K562 (cell line): ENCODE measurements at regions not wholly inside any gene's neighbourhood (a gene's known extent, or its start where the extent isn't known, plus 50 kb on each side); places are given as distances from the start of the nearest gene placed in this dataset.

Experiments used
- ATAC-seq: fragments of 200-7000 bp; cut with Tn5 transposase; 3 replicates; pipeline ENCODE4 v1.9.1; 2020; ENCODE audit warnings: moderate library complexity
- BruUV-seq: library from RNA; stranded (reverse); fragments of 400-500 nt; replicated peaks from 2 replicates; lab custom pipeline; 2021; lab: Mats Ljungman, UMichigan
- CTCF ChIA-PET: fragments of 300-600 bp; formaldehyde crosslinking; extraction: SDS; loops from one replicate; lab custom pipeline; 2021; ENCODE audit warnings: low intra/inter-chr PET ratio; lab: Yijun Ruan, JAX
- POLR2A ChIA-PET: fragments of 300-600, 350-650 bp; sonication (Branson Sonifier 250); formaldehyde crosslinking; extraction: SDS; loops from one replicate; lab custom pipeline; 2021; ENCODE audit warnings: antibody characterized with exemption, inconsistent platforms; lab: Yijun Ruan, JAX
- DNase-seq, 4 experiments: peaks; one replicate each; pipeline versions ENCODE4 v3.0.0 to v3.0.0-alpha.2; 2011 to 2018; ENCODE audit warnings: low spot score in 3 of 4, mixed read lengths in 3 of 4; ENCODE audit errors: extremely low read depth in 1 of 4
- FAIRE-seq: peaks from 2 replicates; lab custom pipeline; 2011; peaks lifted over from hg19 to GRCh38; lab: Jason Lieb, UNC
- H2AFZ ChIP-seq: 2 replicates; pipeline ENCODE4 v1.6.0; 2011; ENCODE audit warnings: low read depth, low read length, control low read depth, inconsistent platforms
- H3K27ac ChIP-seq: fragments of 200-600 bp; 3 replicates; pipeline ENCODE4 v1.8.0; 2011; ENCODE audit warnings: low read depth, mild to moderate bottlenecking, control low read depth, inconsistent platforms, low read length, moderate library complexity, mixed read lengths; ENCODE audit errors: extremely low read depth
- H3K27me3 ChIP-seq, 2 experiments: fragments of 300-600 bp in 1 of 2; 2 replicates in 1 of 2; 3 replicates in 1 of 2; pipeline versions ENCODE4 v1.6.0 to v1.8.0; 2011; ENCODE audit warnings: inconsistent platforms in 2 of 2, low read length in 2 of 2, mild to moderate bottlenecking in 1 of 2, mixed read lengths in 1 of 2, moderate library complexity in 1 of 2; ENCODE audit not compliant: control insufficient read depth in 2 of 2, insufficient read depth in 2 of 2
- H3K36me3 ChIP-seq: fragments of 300-600 bp; 3 replicates; pipeline ENCODE4 v1.8.0; 2011; ENCODE audit warnings: mild to moderate bottlenecking, low read length, inconsistent platforms; ENCODE audit not compliant: control insufficient read depth, insufficient read depth
- H3K4me1 ChIP-seq, 2 experiments: fragments of 200-600 bp in 1 of 2; replicated peaks in 1 of 2; 2 replicates in 1 of 2; 3 replicates in 1 of 2; pipeline versions ENCODE4 v1.5.1 to v1.8.0; 2011; ENCODE audit warnings: inconsistent platforms in 2 of 2, low read length in 2 of 2, mild to moderate bottlenecking in 1 of 2, mixed read lengths in 1 of 2, moderate library complexity in 1 of 2; ENCODE audit not compliant: control insufficient read depth in 2 of 2, insufficient read depth in 2 of 2
- H3K4me2 ChIP-seq: 2 replicates; pipeline ENCODE4 v1.6.1; 2011; ENCODE audit warnings: low read length, control low read depth, inconsistent platforms, mixed read lengths; ENCODE audit not compliant: insufficient read depth
- H3K4me3 ChIP-seq: fragments of 200-600 bp; sonication (generic), shearing (Covaris generic); 2 replicates; pipeline ENCODE4 v1.5.1; 2016; ENCODE audit warnings: control low read depth, inconsistent platforms
- H3K79me2 ChIP-seq: fragments of 200-600 bp; 3 replicates; pipeline ENCODE4 v1.8.0; 2011; ENCODE audit warnings: low read length, inconsistent platforms; ENCODE audit not compliant: control insufficient read depth, insufficient read depth
- H3K9ac ChIP-seq, 2 experiments: 2 replicates each; pipeline versions ENCODE4 v1.6.0 to v1.6.1; 2011; ENCODE audit warnings: low read depth in 2 of 2, low read length in 2 of 2, control low read depth in 1 of 2, inconsistent platforms in 1 of 2, mild to moderate bottlenecking in 1 of 2, mixed read lengths in 1 of 2; ENCODE audit not compliant: insufficient read depth in 1 of 2
- H3K9me1 ChIP-seq: one replicate; pipeline ENCODE4 v1.6.0; 2011; ENCODE audit warnings: inconsistent platforms, mild to moderate bottlenecking, low read length, moderate library complexity; ENCODE audit not compliant: control insufficient read depth, insufficient read depth
- H3K9me3 ChIP-seq: replicated peaks from 2 replicates; pipeline ENCODE4 v1.5.1; 2011; ENCODE audit warnings: low read depth, low read length, inconsistent platforms; ENCODE audit not compliant: control insufficient read depth, insufficient read depth
- H4K20me1 ChIP-seq: replicated peaks from 2 replicates; pipeline ENCODE4 v1.6.1; 2011; ENCODE audit warnings: low read length, inconsistent platforms, mixed read lengths; ENCODE audit not compliant: control insufficient read depth, insufficient read depth
- CCNT2 ChIP-seq: IDR thresholded peaks from 2 replicates; pipeline ENCODE4 v1.6.1; 2011; ENCODE audit warnings: borderline replicate concordance, low read depth, mild to moderate bottlenecking, moderate library complexity, mixed read lengths, low read length; ENCODE audit not compliant: insufficient read length; ENCODE audit errors: extremely low read depth
- CHCHD3 ChIP-seq: fragments of 250-450 bp; sonication (Bioruptor Pico); IDR thresholded peaks from 2 replicates; pipeline ENCODE4 v2.1.2; 2022; ENCODE audit warnings: mild to moderate bottlenecking
- COPS2 ChIP-seq: fragments of 450-650 bp; conservative IDR thresholded peaks from 2 replicates; pipeline ENCODE4 v1.6.1; 2016; ENCODE audit warnings: mild to moderate bottlenecking, moderate library complexity
- FOXP1 ChIP-seq: sonication (generic); formaldehyde crosslinking; IDR thresholded peaks from 2 replicates; pipeline ENCODE4 v1.8.0; 2022; ENCODE audit warnings: mild to moderate bottlenecking, missing genetic modification reagents
- POLR2H ChIP-seq: IDR thresholded peaks from 2 replicates; pipeline ENCODE4 v1.6.1; 2016; ENCODE audit warnings: missing genetic modification characterization, low read depth, mild to moderate bottlenecking, control low read depth, missing compliant biosample characterization, moderate library complexity
- SIN3B ChIP-seq: fragments of 450-650 bp; IDR thresholded peaks from 2 replicates; pipeline ENCODE4 v1.6.1; 2017; ENCODE audit warnings: low read depth, mild to moderate bottlenecking, moderate library complexity
- ZKSCAN8 ChIP-seq: fragments of 200-800 bp; sonication (Bioruptor generic); IDR thresholded peaks from 2 replicates; pipeline ENCODE4 v1.6.1; 2016; ENCODE audit warnings: missing genetic modification characterization, missing compliant biosample characterization
- ZNF695 ChIP-seq: fragments of 450-650 bp; formaldehyde crosslinking; IDR thresholded peaks from 2 replicates; pipeline ENCODE4 v1.4.0; 2020; ENCODE audit warnings: mild to moderate bottlenecking, moderate library complexity
- WGBS: fragments of 100-300 bp; shearing (Covaris generic); methylation state at CpG from one replicate; pipeline ENCODE4 v1.1.6; 2016; ENCODE audit warnings: low coverage, mixed read lengths; ENCODE audit not compliant: insufficient coverage; ENCODE audit errors: missing lambda C conversion rate; 5-methylcytosine and 5-hydroxymethylcytosine counted together
- in situ Hi-C: fragments of 300-500 bp; cut with MboI; formaldehyde crosslinking; loops from 4 replicates; pipeline ENCODE4 v1.15.0; 2018; ENCODE audit warnings: inconsistent platforms, mixed read lengths
- intact Hi-C: fragments of 100-400 bp; cut with micrococcal nuclease; formaldehyde crosslinking; loops from 2 replicates; pipeline ENCODE4 v1.14.2; 2022

GRCh38 chr2:45330637-45331409, 280.2 kb downstream of the SRBD1 start:
- Histone ChIP-seq H3K4me3 (no peak overlapping the region), H3K9me3 (no peaks in the 10 kb centered on the region), H2AFZ (no peak overlapping the region), H3K4me1 (no peaks in the 10 kb centered on the region), H4K20me1 (no peaks in the 10 kb centered on the region), H3K36me3 (no peaks in the 10 kb centered on the region), H3K9me1 (no peaks in the 10 kb centered on the region), H3K9ac (no peak overlapping the region), H3K79me2 (no peaks in the 10 kb centered on the region), H3K4me2 (no peak overlapping the region), H3K27me3 (peaks cover 28 to 73% of the 10 kb centered on the region in 2 experiments), H3K27ac (no peak overlapping the region)
- in situ Hi-C loops (no loop called here), intact Hi-C loops (loop anchor here (10.0 kb wide), 1 partner anchor 164 kb away; no protein-coding TSS in a partner anchor)
- DNase-seq (no peak), FAIRE-seq (no peak), ATAC-seq (no peak)
- no TSS peak for BruUV-seq
- CTCF ChIA-PET, result no interaction called here
- TF ChIP-seq CCNT2 (no peak), SIN3B (no peak), FOXP1 (CRISPR knock-in tag) (no peak), POLR2H (tag) (no peak), CHCHD3 (no peak), COPS2 (no peak), ZNF695 (no peak), ZKSCAN8 (CRISPR knock-in tag) (no peak)
- WGBS, result 1% methylated on average over 8 of the region's 8 CpGs
- POLR2A ChIA-PET, result interaction anchor here (0.9 kb wide), 2 partner anchors 11 to 15 kb away, joined by 3 to 4 read pairs; no protein-coding TSS in a partner anchor
